GM19240 (cell line): ENCODE measurements at regions not wholly inside any gene's neighbourhood (a gene's known extent, or its start where the extent isn't known, plus 50 kb on each side); places are given as distances from the start of the nearest gene placed in this dataset.

Source experiments
- DNase-seq: peaks from one replicate; pipeline ENCODE4 v3.0.0; 2011; ENCODE audit warnings: low spot score; ENCODE audit not compliant: insufficient read length

DNA sequence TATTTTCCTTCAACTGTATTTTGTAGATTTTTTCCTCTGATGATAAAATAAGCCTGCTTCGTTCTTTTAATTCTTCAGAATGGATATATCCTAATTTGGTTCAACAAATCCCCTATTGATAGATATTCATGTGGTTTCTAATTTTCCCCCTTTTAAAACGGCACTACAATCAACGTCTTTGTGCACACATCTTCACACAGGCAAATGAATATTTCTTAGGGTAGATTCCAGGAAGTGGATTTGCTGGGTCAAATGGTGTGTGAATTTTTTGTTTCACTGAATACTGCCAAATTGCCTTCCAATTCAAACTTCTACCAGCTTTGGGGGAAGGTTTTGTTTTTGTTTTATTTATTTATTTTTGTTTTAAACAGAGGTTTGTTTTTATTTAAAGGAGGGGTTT lies 287.2 kb downstream of the FOXO1 start:
- no peak for DNase-seq

DNA sequence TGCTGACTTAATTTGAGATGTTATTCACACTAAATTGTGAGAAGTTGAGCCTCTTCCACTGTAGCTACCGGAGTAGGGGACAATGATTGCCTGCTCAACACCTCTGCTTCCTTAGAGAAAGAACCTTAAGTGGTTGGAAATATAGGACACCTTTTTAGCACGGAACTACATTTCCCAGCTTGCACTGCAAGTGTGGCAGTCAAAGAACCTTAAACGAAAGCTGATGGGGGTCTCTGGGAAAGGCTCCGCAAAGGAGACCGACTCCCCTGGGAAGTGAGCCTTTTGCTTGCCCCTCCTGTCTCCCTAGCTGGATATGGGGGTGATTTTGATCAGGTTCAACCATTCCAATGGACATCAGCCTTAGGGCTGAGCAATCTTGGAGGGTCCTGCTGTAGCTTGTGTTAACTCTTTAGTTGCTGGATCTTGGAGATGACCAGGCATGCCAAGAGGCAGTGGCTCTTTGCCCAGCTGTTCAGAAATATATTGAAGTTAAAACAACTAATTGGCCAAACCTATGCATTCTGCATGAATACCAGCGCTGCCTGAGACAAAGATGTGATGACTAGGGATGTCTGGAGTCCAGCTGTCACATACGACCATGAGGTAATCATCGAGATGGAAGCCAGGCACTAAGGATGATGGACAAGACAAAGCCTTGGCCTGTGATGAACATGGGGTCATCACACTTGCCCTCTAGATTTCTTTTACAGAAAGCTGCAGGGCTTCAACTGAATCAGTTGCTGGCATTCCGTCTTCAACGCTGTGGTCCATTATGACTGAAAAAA lies 286.5 kb downstream of the FOXO1 start:
- DNase-seq = no peak

DNA sequence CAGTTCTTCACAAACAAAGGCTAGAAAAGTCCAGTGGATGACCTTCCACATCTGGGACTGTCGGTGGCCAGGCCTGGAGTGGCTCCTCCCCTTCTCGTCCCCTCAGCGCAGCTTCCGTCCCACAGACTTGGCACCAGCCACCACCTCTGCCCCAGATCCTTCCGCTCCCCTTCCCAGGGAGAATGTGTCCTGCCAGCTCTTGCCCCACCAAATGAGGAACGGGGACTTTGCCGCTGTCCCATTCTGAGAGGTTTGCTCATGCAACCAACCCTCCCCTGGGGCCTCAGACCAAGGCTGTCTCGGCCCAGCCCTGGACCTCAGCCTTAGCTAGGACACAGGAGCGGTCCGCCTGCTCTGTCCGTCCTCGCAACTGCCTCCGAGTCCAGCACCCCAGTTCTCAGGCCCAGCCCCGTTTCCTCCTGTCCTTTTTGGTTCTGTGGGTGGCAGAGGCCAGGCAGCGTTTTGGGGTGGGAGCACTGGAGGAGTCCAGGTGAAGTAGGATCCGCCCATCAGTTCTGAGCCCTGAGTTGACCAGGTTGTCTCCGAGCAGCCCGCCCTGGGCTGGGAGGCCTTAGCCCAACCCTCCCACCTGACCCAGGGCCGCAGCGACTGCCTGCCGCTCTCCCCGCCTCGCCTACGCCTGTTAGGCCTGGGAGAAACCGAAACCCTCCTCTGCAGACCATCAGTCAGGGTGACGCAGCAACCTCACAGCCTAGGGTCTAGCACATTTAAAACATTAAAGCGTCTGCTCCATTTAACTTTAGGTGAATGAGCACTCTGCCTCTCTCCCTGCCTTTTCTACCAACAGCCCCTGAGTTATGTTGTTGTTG lies 284.3 kb downstream of the FOXO1 start:
- DNase-seq = no peak

- no peak for DNase-seq
Observed at GRCh38 chr13:40383132-40383531, 283.3 kb downstream of the FOXO1 start.

DNA sequence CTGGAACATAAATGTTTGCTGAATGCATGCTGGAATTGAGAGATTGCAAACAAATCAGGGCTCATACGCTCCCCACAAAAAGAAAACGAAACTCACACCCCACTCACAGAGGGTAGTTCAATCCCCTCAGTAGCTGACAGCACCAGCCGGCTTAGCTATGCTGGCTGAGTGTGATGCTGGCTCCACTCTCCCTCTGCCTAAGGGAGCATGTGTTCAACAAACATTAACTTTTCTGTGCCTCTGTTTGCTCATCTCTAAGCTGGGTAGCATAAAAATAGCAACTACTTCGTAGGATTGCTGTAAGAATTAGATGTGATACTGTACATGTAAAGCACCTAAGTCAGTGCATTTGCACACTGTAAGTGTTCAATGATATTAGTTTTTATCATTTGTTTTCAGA lies 282.6 kb downstream of the FOXO1 start:
- DNase-seq = no peak

- no peak for DNase-seq
Observed at GRCh38 chr13:40384976-40385857, 281.2 kb downstream of the FOXO1 start.

- no peak for DNase-seq
Observed at GRCh38 chr13:40385858-40386180, 280.6 kb downstream of the FOXO1 start.

DNA sequence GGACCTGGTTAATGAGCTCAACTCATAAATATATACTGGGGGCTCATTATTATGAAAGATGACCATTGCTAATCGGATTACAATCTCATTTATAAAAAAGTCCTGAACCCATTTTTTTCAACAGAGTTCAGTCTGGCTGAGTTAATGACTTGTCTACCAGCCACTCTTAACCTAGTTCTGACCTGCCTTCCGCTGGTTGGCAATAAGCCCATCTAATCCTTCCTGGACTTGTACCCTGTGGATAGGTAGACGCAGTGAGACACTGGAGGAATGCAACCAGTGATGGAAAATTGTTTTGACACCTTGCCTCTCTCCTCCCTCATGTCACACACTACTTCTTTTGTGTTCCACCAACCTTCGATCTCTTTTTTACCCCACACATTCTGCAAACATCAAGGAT lies 279.9 kb downstream of the FOXO1 start:
- DNase-seq = no peak

- no peak for DNase-seq
Observed at GRCh38 chr13:40387775-40388174, 278.7 kb downstream of the FOXO1 start.

DNA sequence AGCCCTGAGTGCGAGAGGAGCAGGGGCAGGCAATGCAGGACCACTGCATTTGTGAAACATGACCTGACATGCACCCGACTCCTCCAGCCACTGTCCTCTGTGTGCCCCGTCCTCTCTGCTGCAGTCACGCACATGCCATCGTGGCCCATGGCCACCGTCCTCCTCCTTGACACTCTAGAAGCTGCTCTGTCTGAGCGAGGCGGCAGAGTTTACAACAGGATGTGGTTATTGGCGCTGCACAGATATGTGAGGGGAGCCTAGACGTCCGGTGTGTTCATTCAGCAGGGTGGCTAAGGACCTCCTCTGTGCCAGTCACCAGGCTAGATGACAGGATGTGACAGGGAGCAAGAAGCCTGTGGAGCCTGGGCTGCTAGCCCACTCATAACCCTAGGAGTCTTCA lies 277.8 kb downstream of the FOXO1 start:
- peak; percentile 59 for DNase-seq

GRCh38 chr13:40389081-40389641 lies 277.3 kb downstream of the FOXO1 start:
- DNase-seq = no peak

GRCh38 chr13:40390401-40390916 lies 276.0 kb downstream of the FOXO1 start:
- DNase-seq = no peak

GRCh38 chr13:40391788-40392187 lies 274.7 kb downstream of the FOXO1 start:
- DNase-seq = no peak

GRCh38 chr13:40394304-40394985 lies 272.0 kb downstream of the FOXO1 start:
- no peak for DNase-seq

- no peak for DNase-seq
Observed at GRCh38 chr13:40398065-40398464, 268.4 kb downstream of the FOXO1 start.

GRCh38 chr13:40399756-40400155 lies 266.7 kb downstream of the FOXO1 start:
- DNase-seq = no peak

DNA sequence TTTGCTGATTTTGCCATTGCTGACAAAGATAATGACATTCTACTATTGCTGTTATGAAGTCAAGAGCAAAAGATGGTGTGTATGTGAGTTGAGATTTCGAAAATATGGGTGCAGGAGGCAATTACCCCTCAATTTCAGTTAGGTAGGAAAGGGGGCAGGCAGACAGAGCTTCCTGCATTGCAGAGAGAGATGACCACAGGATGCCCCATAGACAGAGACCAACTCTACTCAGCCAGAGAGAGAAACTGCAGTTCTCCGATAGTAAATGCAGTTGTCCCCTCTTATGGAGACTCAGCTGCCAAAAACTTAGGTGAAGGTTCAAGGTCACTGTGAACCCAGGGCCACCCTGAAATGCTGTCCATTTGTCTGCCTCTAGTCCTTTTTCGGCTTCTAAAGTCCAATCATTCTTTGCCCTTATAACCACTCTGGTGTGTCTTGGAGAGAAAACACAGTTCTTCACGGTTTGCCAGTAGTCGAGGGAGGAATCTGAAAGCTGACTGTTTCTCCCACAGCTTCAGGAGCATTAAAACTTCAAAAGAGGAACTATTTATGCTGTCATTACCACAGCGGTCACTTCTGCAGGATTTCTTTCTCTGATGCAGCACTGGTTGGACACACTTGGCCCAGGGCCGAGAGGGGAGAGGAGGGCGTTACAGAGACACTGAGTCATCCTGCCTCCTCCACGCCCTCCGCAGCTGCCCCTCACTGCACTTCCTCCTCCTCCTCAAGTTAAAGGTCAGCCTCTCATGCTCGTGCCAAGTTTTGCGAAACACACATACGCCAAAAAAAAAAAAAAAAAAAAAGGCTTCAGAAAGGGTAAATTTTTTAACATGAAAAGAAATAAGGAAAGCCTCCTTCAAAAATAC lies 264.3 kb downstream of the FOXO1 start:
- DNase-seq = peak; percentile 25

GRCh38 chr13:40402931-40403431 lies 263.5 kb downstream of the FOXO1 start:
- DNase-seq = no peak

DNA sequence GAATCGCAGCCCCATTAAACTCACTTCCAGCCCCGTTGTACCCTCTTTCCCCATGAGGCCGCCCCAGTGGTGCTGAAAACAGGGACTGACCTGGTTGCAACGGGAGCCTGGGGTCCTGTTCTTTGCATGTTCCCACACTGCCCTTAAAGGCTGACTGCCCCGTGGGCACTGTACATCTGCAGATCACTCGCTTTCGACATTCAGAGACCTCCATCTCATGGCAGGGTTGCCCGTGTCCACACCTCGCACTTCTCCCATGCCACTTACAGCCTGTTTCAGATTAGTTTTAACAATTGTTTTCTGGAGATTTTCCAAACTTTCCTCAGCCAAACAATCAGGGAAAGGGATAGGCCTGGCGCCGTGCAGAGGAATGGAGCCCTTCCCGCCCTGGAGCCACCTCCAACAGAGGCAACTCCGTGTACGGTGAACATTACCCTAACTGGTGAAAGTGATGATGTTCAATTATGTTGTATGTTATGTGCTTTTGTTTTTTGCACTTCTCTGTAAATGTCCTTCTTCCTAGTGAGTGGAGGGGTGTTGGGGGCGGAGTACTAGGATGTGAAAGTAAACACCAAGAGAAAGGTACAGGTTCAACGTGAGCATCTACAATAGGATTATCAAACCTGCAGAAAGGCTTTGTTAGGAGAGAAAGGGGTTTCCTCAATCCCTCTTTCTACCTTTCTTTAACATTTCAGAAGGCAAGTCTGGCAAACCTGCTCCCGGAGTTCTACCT lies 262.8 kb downstream of the FOXO1 start:
- no peak for DNase-seq
